Left lung (tissue), 4 donors: ENCODE measurements at regions not wholly inside any gene's neighbourhood (a gene's known extent, or its start where the extent isn't known, plus 50 kb on each side); places are given as distances from the start of the nearest gene placed in this dataset.

Experiments
- ATAC-seq: fragments of 200-7000 bp; cut with Tn5 transposase; one replicate; pipeline ENCODE4 v1.9.1; 2020; ENCODE audit warnings: moderate library complexity
- DNase-seq, 4 donors: peaks; one replicate each; pipeline ENCODE4 v3.0.0-alpha.2; 2013 to 2020
- H3K27ac ChIP-seq, 2 donors: fragments of 200-600 bp; sonication (generic) in 1 of 2; one replicate each; pipeline versions ENCODE4 v1.5.0 to v1.8.0; 2020 to 2021
- H3K27me3 ChIP-seq, 2 donors: fragments of 200-600 bp; sonication (generic) in 1 of 2; one replicate each; pipeline versions ENCODE4 v1.5.0 to v1.8.0; 2020 to 2021
- H3K36me3 ChIP-seq, 2 donors: fragments of 200-600 bp; sonication (generic) in 1 of 2; one replicate each; pipeline versions ENCODE4 v1.5.0 to v1.8.0; 2020 to 2021
- H3K4me1 ChIP-seq, 2 donors: fragments of 200-600 bp; one replicate each; pipeline ENCODE4 v1.8.0; 2021
- H3K4me3 ChIP-seq, 2 donors: fragments of 200-600 bp; sonication (generic) in 1 of 2; one replicate each; pipeline versions ENCODE4 v1.5.0 to v1.8.0; 2020 to 2021; ENCODE audit warnings: mild to moderate bottlenecking in 1 of 2
- H3K9me3 ChIP-seq, 2 donors: fragments of 200-600 bp; sonication (generic) in 1 of 2; one replicate each; pipeline versions ENCODE4 v1.5.0 to v1.8.0; 2020 to 2021
- CTCF ChIP-seq, 2 donors: fragments of 200-600 bp; sonication (generic) in 1 of 2; IDR thresholded peaks; one replicate each; pipeline versions ENCODE4 v1.5.0 to v1.8.0; 2021; ENCODE audit warnings: antibody characterized with exemption in 2 of 2
- intact Hi-C, 2 donors: fragments of 100-400 bp; cut with DNase I; formaldehyde crosslinking; loops; one replicate each; pipeline versions ENCODE4 v1.11.2 to v1.14.2; 2022
- donor health status: DM: no; HTN: yes; CAD: no.
- donor health status: DM: no; HTN: no; CAD: no.

- Histone ChIP-seq H3K27ac (no peak overlapping the region), H3K4me1 (no peaks in the 10 kb centered on the region), H3K4me3 (no peak overlapping the region), H3K9me3 (no peaks in the 10 kb centered on the region), H3K27me3 (peaks cover 0 to 25% of the 10 kb centered on the region in 2 donors), H3K36me3 (no peaks in the 10 kb centered on the region)
- intact Hi-C loops: no loop called here
- no peak for TF ChIP-seq CTCF (IDR thresholded peaks at IDR 0.05)
- DNase-seq (no peak), ATAC-seq (no peak)
Observed at GRCh38 chr12:115075552-115076170, 391.7 kb upstream of the TBX3 start.

GRCh38 chr12:115074617-115075016, 390.6 kb upstream of the TBX3 start:
- Histone ChIP-seq H3K4me1 (no peaks in the 10 kb centered on the region), H3K27ac (no peak overlapping the region), H3K27me3 (peaks cover 0 to 25% of the 10 kb centered on the region in 2 donors), H3K4me3 (no peak overlapping the region), H3K36me3 (no peaks in the 10 kb centered on the region), H3K9me3 (no peaks in the 10 kb centered on the region)
- ATAC-seq: no peak
- no peak for TF ChIP-seq CTCF (IDR thresholded peaks at IDR 0.05)
- intact Hi-C loops: no loop called here
- no peak for DNase-seq

GRCh38 chr12:115072712-115073111, 388.7 kb upstream of the TBX3 start:
- H3K27me3 ChIP-seq: peaks cover 0 to 15% of the 10 kb centered on the region in 2 donors
- TF ChIP-seq CTCF (IDR thresholded peaks at IDR 0.05): no peak
- H3K9me3 ChIP-seq: no peaks in the 10 kb centered on the region
- intact Hi-C loops: no loop called here
- no peaks in the 10 kb centered on the region for H3K36me3 ChIP-seq
- DNase-seq: no peak
- H3K4me1 ChIP-seq: no peaks in the 10 kb centered on the region
- no peak overlapping the region for H3K4me3 ChIP-seq
- H3K27ac ChIP-seq: no peak overlapping the region
- ATAC-seq: no peak

GRCh38 chr12:115070313-115070712, 386.3 kb upstream of the TBX3 start:
- Histone ChIP-seq H3K4me1 (no peaks in the 10 kb centered on the region), H3K36me3 (no peaks in the 10 kb centered on the region), H3K9me3 (no peaks in the 10 kb centered on the region), H3K4me3 (no peak overlapping the region), H3K27ac (no peak overlapping the region), H3K27me3 (peaks cover 0 to 8% of the 10 kb centered on the region in 2 donors)
- DNase-seq: no peak
- intact Hi-C loops: no loop called here
- TF ChIP-seq CTCF (IDR thresholded peaks at IDR 0.05): no peak
- ATAC-seq: no peak

GRCh38 chr12:115064296-115064695, 380.3 kb upstream of the TBX3 start:
- H3K27ac ChIP-seq: no peak overlapping the region
- DNase-seq (no peak), ATAC-seq (no peak)
- H3K4me1 ChIP-seq: no peaks in the 10 kb centered on the region
- no peaks in the 10 kb centered on the region for H3K27me3 ChIP-seq
- no peaks in the 10 kb centered on the region for H3K36me3 ChIP-seq
- intact Hi-C loops: no loop called here
- TF ChIP-seq CTCF (IDR thresholded peaks at IDR 0.05): no peak
- H3K4me3 ChIP-seq: no peak overlapping the region
- no peaks in the 10 kb centered on the region for H3K9me3 ChIP-seq
